ENCODE measurements at regions not wholly inside any gene's neighbourhood (a gene's known extent, or its start where the extent isn't known, plus 50 kb on each side); places are given as distances from the start of the nearest gene placed in this dataset.

- no peak for DNase-seq (ENCODE audit: low read depth)
Observed at GRCh38 chr7:109136893-109137292, 567.2 kb downstream of the DNAJB9 start.

- no peak for DNase-seq (ENCODE audit: low read depth)
Observed at GRCh38 chr7:109154748-109155147, 585.1 kb downstream of the DNAJB9 start.

DNA sequence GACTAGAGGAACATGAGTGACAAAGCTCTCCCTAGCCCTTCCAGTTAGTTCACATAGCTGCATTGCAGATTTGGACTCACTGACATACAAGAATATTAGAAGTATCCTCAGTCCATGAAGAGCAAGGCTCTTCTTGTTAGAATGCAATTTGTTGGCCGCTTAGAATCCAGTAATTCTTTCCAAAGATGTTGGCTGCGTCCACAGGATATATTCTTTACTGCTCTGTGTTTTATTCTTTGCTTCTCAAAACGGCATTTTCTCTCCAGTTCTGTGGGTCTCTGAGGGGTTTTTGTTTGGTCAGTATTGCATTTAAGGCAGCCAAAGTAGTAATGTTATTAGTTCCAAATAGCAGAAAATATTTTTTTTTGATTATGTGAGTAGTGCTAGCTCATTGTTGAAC, 588.6 kb downstream of the DNAJB9 start:
- DNase-seq (ENCODE audit: low read depth) = no peak

- DNase-seq (ENCODE audit: low read depth) = no peak
Observed at GRCh38 chr7:109176661-109177060, 607.0 kb downstream of the DNAJB9 start.

GRCh38 chr7:109178342-109178741, 608.7 kb downstream of the DNAJB9 start:
- DNase-seq (ENCODE audit: low read depth) = no peak

GRCh38 chr7:109179601-109180000, 609.9 kb downstream of the DNAJB9 start:
- DNase-seq (ENCODE audit: low read depth) = no peak

DNA sequence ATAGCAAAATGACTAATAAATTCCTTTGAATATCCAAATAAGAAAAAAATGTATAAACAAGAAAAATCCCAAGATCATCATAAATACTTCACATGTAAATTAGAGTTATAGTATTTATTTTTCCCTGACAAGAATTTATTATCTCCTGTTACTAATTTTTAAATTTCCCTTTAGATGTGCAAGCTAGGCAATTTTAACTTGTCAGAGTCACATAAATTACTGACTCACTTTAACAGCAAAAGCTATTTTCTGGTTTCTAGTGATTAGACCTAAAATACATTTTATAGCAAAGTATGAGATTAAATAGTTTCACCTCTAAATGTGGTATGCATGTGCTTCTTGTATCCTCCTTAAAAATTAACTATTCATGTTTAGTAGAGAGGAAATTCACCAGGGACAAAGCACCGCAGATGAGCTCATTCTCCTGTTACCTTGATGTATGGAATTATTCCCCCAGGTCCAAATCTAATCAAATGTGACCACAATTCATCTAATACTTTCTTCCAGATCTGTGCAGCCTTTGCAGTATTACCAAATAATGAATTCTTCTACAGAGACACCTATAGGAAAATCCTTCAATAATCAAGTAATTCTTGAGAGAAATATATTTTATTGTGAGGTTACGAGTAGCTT, 621.2 kb downstream of the DNAJB9 start:
- no peak for DNase-seq (ENCODE audit: low read depth)

DNA sequence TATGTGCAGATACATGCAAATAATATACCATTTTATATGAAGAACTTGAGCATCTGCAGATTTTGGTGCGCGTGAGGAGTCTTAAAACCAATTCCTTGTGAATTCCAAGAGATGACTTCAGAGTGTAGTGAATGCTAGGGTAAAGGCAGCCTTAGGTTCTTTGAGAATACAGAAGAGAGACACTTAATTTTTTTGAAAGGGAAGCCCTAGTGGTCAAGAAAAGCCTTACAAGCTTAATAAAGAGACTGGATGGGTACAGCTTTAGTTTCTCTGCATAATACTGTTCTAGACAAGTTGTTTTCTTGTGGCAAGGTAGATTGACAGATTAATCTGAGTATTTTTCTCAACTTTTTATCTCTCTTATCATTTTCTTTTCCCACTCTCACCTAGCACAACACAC, 636.5 kb downstream of the DNAJB9 start:
- no peak for DNase-seq (ENCODE audit: low read depth)

DNA sequence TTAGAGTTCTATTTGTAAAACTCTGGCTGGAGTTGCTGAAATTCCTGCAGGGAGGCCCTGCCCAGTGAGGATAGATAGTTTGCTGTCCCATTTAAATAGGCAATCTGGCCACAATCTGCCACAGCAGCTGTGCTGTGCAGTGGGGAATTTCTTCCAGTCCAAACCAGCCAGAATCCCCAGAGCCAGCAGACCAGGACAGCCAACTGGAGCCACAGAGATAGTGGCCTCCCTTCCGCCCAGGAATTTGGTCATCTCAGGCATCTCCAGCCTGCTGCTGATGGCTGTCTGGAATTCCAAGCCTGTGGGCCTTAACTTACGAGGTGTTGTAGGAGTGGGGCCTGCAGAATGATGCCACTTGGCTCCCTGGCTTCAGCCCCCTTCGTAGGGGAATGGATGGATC, 643.4 kb downstream of the DNAJB9 start:
- no peak for DNase-seq (ENCODE audit: low read depth)

- DNase-seq (ENCODE audit: low read depth) = no peak
Observed at GRCh38 chr7:109215341-109215740, 645.7 kb downstream of the DNAJB9 start.

GRCh38 chr7:109224100-109224499, 654.4 kb downstream of the DNAJB9 start:
- no peak for DNase-seq (ENCODE audit: low read depth)

DNA sequence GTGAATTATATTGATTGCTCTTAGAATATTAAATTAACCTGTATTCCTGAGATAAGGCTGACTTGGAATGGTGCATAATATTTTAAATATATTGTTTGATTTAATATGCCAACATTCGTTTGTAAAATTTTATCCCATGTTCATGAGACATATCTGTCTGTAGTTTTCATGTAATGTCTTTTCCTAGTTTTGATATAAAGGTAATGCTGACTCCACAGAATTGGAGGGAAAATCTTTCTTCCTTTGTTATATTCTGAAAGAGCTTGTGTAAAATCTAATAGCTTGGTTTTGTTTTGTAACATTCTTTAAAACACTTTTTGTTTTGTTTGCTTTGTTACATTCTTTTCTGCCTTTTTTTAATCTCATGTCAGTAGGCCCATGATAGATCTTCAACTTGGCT, 657.0 kb downstream of the DNAJB9 start:
- no peak for DNase-seq (ENCODE audit: low read depth)

DNA sequence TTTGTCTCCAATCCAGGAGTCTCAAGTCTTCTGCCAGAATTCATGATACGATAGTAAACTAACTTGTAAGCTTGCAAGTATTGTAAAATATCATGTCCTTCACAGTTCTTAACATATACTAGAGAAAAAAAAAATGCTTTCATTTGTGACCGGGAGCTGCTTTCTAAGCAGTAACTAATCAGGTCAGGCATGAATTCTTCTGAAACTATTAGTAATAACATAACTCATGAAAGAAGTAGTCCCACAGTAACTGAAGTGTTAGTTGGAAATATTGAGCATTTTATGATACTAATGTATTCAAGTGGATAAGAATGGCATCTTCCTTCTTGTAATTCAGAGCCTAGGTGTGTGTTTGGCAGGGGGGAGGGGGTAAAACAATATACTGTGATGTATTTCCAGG, 665.6 kb downstream of the DNAJB9 start:
- no peak for DNase-seq (ENCODE audit: low read depth)

- DNase-seq (ENCODE audit: low read depth) = no peak
Observed at GRCh38 chr7:109246330-109247077, 676.8 kb downstream of the DNAJB9 start.

DNA sequence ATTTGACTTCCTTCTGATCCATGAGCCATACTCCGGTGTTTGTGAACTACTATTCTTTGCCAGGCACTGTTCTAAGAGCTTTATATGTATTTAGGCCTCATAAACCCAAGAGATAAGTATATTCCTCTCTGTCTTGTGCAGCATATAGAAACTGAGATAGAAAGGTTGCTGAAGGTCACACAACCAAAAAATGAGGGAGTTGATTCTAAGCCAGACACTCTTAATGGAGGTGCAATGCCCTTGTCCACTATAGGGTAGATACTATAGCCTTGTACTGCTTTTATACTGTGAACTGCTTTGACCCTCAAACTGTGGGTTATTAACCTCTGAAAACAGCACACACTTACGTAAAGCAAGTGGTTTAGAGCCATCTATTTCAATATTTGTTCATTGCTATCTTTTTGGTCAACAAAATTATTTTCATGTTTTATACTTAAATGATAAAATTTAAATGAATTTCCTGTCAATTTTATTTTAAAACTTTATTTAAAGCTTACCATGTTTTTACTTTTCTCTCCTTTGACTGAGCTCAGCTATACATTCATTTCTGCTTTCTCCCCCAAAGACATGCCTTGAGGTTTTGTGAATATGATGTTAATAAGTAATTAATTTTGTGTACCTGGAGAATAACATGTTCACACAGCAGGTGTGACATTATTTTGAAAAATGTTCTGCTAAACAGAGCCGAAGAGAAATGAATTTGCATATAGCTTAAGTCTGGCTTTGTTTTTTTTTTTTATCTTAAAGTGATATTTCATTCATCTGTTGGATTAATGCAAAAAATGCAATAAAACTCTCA, 687.3 kb downstream of the DNAJB9 start:
- no peak for DNase-seq (ENCODE audit: low read depth)

DNA sequence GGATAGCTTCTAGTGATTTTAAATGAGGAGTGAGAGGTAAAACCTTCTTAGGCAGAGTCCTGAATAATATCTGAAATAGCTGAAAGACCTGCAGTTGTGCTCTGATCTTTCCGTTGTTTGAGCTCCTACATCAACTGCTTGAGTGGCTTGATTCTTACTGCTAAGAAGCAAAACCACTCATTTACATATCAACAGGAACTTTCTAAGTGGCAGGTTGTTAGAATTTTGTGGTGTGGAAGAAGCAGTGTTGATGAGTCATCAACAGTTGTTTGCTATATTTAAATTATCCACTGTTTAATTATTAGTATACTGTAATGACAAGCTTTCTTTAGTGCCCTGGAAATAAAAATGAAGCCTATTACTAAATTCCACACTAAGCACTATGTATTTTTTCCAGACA, 689.5 kb downstream of the DNAJB9 start:
- DNase-seq (ENCODE audit: low read depth) = no peak

DNA sequence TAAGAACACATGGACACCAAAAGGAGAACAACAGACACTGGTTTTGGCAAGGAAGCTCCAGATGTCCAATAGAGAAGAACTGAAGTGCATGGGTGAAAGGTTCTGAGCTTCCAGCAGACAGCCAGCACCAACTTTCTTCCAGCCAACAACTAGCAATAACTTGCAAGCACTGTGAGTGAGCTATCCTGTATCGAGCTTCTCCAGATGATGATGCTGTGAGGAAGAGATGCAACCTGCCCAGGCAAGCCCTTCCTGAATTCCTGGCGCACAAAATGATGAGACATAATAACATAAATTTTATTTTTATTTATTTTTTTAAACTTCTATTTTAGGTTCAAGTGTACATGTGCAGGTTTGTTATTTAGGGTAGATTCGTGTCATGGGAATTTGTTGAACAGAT, 692.1 kb downstream of the DNAJB9 start:
- DNase-seq (ENCODE audit: low read depth) = no peak

- no peak for DNase-seq (ENCODE audit: low read depth)
Observed at GRCh38 chr7:109266610-109267009, 696.9 kb downstream of the DNAJB9 start.

DNA sequence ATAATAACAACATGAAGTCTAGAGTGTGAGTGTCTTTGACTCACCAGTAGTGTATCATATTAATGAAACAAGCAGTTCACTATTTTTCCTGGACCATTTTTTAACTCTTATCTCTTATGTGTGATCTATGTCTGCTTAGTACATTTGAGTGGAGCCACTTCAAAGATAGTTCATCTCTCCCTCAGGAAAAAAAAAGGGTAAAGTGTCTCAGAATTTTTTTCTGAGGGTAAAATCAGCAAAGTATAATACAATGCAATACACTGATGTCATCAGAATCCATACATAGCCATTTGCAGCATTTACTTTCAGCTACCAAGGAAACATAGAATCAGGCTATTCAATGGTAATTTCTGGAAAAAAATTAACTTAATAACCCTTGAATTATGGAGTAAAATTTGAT, 706.7 kb downstream of the DNAJB9 start:
- DNase-seq (ENCODE audit: low read depth) = no peak

DNA sequence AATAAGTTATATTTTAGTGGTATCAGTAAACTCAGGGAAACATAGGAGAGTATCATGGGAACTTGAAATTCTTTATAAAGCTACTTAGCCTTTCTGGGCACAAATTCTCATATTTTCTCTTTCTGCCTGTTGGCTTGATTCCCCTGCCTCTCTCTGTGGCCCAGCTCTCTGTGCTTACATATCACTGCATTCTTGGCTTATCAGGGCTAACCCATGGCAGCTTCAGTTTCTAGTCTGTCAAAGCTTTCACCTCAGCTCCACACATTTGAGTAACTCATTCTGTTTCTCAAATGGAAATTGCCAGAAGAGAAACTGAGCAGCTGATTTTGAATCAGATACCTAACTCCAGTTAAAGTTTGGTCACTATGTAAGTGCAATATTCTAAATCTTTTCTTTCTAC, 713.1 kb downstream of the DNAJB9 start:
- no peak for DNase-seq (ENCODE audit: low read depth)

DNA sequence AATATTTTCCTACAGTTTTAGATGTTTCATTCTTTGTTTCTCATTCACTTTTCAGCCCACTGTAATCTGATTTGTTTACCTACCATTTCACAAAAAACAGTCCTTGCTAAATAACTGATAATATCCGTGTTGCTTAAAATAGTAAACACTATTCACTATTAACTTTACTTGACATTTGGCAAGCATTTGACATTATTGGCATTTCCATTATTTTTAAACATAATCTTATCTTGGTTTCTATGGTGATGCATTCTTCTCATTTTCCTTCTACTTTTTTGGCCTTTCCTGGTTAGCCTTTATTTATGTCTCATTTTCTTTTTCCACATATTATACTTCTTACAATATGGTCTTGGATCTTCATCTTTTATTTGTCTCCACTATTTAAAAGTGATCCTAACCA, 715.3 kb downstream of the DNAJB9 start:
- no peak for DNase-seq (ENCODE audit: low read depth)

- DNase-seq (ENCODE audit: low read depth) = no peak
Observed at GRCh38 chr7:109295158-109295557, 725.5 kb downstream of the DNAJB9 start.

- DNase-seq (ENCODE audit: low read depth) = no peak
Observed at GRCh38 chr7:109308816-109309215, 739.1 kb downstream of the DNAJB9 start.

All from GM04503 (cell line).